Coronary artery (tissue), 2 donors: ENCODE measurements at regions not wholly inside any gene's neighbourhood (a gene's known extent, or its start where the extent isn't known, plus 50 kb on each side); places are given as distances from the start of the nearest gene placed in this dataset.

ENCODE experiments used
- DNase-seq: peaks from one replicate; pipeline ENCODE4 v3.0.0-alpha.2; 2017; ENCODE audit warnings: low spot score
- H3K27ac ChIP-seq, 2 donors: fragments of 200-600 bp; sonication (generic); one replicate each; pipeline ENCODE4 v1.5.1; 2016 to 2019
- H3K4me3 ChIP-seq: fragments of 200-600 bp; sonication (generic); 2 replicates; pipeline ENCODE4 v1.5.1; 2016; ENCODE audit warnings: mild to moderate bottlenecking, moderate library complexity
- CTCF ChIP-seq: fragments of 200-600 bp; sonication (generic); IDR thresholded peaks from one replicate; pipeline ENCODE4 v1.5.1; 2019; ENCODE audit warnings: antibody characterized with exemption

DNA sequence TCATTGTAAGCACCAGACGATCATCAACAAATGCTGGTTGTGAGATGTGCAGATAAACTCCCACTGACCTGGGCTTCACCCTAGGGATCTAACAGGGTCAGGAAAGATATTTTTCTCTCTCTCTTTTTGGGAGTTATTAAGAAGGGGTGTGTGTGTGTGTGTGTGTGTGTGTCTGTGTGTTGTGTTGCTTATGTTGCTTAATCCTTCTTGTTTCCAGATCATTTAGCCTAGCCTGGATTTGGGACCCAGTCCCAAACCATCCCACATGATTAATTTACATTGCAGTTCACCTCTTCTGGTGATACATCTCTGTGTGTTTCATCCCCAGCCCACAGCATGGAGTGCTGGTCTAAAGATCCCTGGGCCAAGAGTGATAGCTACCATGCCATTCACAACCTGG, 122.8 kb upstream of the IPO9 start:
- no peak overlapping the region for H3K4me3 ChIP-seq
- no peak for DNase-seq
- no peak overlapping the region for H3K27ac ChIP-seq
- no peak for TF ChIP-seq CTCF

- TF ChIP-seq CTCF, result no peak
- Histone ChIP-seq H3K4me3 (no peak overlapping the region), H3K27ac (peak overlapping the region in 1 of 2 donors; percentile 11)
- DNase-seq, result no peak
These were observed 121.9 kb upstream of the IPO9 start for GRCh38 chr1:201707027-201707426.

DNA sequence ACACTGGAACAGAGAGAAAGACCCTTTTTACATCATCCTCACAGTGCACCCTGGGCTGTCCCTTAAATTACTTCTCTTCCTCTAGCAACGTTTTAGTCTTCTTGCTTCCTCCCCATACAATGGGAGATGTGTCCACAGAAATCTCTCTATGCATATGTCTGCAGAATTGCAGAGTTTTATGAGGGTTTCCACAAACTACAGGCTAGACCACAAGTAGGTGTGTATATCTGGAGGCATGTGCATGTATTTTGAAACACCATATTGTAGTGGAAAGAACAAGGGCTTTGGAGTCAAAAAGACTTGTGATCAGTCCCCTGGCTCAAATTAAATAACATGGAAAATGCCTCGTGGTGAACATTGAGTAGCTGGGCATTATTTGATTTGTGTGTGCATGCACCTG, 121.3 kb upstream of the IPO9 start:
- H3K4me3 ChIP-seq, result no peak overlapping the region
- peak overlapping the region in 1 of 2 donors; percentile 13 for H3K27ac ChIP-seq
- TF ChIP-seq CTCF, result no peak

GRCh38 chr1:201708085-201708512, 120.9 kb upstream of the IPO9 start:
- Histone ChIP-seq H3K27ac (peak overlapping the region in 1 of 2 donors; percentile 13), H3K4me3 (no peak overlapping the region)
- no peak for TF ChIP-seq CTCF
- no peak for DNase-seq

More for the DNA sequence above, 121.3 kb upstream of the IPO9 start:
- no peak for DNase-seq

DNA sequence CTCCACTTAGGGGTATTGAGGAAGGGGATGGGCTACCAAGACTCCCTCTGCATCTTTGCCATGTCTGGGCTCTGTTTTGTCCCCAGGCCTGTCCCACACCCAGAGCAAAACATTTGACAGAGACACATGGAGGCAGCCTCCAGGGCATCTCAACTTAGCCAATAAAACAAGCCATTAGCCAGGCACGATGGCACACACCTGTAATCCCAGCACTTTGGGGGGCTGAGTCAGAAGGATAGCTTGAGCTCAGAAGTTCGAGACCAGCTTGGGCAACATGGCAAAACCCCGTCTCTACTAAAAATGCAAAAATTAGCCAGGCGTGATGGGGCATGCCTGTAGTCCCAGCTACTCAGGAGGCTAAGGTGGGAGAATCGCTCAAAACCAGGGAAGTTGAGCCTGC, 120.3 kb upstream of the IPO9 start:
- DNase-seq, result no peak
- no peak for TF ChIP-seq CTCF
- Histone ChIP-seq H3K27ac (peak overlapping the region in 1 of 2 donors; percentile 13), H3K4me3 (no peak overlapping the region)

DNA sequence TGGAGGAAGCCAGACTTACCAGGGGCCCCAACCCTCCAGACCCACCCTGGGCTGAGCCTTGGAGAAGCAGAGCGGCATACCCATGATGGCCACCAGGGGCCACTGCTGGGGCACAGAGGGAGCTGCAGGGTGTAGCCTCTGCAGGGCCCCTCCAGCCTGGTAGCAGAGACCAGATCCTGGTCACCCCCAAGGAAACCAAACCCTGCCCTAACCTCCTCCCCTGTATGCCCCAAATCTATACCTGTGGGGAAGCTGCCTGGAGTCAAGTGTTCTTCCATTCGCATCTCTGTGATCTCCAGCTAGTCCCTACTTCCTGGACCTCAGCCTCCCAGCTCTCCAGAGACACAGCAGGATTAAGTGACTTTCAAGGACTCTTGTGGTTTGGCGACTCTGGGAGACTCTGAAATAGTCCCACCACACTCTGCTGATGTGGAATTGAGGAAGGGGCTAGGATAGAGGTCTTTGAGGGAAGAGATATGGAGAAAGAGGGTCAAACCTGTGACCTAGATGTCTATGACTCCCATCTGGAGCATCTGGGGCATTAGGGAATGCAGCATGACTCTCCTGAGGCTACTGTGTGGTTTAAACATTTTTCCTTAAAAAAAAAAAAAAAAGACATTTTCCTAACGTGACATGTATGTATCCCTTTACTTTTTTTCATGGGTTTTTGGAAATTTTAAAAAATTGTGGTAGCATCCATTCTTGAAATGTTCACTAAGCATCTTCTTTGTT, 119.2 kb upstream of the IPO9 start:
- Histone ChIP-seq H3K4me3 (no peak overlapping the region), H3K27ac (peak overlapping the region; percentile 86 to 90)
- peak; percentile 98 for TF ChIP-seq CTCF
- DNase-seq, result no peak
